CD4-positive, alpha-beta T cell treated with Interleukin-4 for 1 hour (primary cell): ENCODE measurements at regions not wholly inside any gene's neighbourhood (a gene's known extent, or its start where the extent isn't known, plus 50 kb on each side); places are given as distances from the start of the nearest gene placed in this dataset.

Source experiments
- DNase-seq, 2 donors: peaks; one replicate each; pipeline ENCODE4 v3.0.0-alpha.2; 2020 to 2022

- no peak for DNase-seq
Observed at GRCh38 chr5:63310644-63311043, 651.6 kb downstream of the HTR1A start.

- DNase-seq = no peak
Observed at GRCh38 chr5:63306909-63307308, 655.3 kb downstream of the HTR1A start.

GRCh38 chr5:63293317-63293716 lies 668.9 kb downstream of the HTR1A start:
- DNase-seq = no peak

- no peak for DNase-seq
Observed at GRCh38 chr5:63286724-63287123, 675.5 kb downstream of the HTR1A start.

DNA sequence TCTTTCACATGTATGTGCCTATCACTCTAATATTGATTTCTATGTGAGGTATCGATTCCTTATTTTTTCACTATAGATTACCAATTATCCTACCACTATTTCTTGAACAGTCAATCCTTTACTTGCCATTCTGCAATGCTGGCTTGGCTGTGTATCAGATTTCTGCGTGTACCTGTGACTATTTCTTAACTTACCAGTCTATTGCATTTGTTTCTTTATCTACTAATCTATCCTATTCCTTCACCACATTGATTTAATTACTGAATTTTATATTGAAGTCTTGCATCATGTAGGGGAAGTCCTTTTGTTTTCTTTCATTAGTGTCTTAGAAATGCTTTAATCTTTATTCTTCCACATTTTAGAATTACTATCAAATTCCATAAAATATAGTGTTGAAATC lies 684.8 kb downstream of the LRRC70 start:
- DNase-seq = no peak

DNA sequence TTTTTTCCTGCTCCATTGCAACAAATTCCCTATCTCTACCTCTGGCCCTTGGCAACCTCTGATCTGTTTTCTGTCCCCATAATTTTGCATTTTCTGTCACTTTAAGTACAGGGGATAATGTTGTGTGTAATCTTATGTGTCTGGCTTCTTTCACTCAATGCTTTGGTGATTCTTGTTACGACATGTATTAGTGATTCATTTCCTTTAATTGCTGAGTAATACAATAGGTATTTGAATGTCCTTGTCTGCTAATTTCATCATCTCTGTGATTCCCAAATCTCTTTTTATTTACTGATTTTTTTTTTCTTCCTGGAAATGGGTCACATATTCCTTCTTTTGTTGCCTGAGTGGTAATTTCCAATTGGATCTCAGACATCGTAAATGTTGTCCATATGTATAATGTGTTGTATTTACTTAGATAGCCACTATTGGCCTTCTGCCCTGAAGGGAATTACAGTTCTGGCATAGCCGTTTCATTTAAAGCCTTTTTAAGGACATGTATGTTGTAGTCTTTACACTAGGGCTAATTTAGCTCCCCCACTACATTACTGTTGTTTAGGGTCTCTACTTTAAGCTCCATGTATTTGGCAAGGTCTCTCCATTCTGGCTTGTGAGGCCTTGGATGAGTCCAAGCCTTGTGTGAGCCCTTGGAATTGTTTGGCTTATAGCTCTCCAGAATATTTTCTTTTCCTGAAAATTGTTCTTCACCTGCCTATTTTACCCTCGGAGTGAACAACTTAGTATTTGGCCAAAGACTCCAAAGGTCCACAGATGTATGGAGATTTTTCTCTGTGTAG lies 683.8 kb downstream of the LRRC70 start:
- no peak for DNase-seq

DNA sequence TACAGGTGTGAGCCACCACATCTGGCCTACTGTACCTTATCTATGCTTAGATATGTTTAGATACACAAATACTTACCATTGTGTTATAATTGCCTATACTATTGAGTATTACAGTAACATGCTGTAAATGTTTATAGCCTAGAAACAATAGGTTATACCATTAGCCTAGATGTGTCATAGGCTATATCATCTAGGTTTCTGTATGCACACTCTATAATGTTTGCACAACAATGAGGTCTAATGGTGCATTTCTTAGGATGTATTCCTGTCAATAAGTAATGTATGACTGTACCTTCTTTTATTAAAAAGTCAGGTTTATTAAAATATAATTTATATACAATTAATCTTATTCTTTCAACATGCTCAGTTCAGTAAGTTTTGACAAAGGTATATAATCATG lies 683.1 kb downstream of the LRRC70 start:
- no peak for DNase-seq

DNA sequence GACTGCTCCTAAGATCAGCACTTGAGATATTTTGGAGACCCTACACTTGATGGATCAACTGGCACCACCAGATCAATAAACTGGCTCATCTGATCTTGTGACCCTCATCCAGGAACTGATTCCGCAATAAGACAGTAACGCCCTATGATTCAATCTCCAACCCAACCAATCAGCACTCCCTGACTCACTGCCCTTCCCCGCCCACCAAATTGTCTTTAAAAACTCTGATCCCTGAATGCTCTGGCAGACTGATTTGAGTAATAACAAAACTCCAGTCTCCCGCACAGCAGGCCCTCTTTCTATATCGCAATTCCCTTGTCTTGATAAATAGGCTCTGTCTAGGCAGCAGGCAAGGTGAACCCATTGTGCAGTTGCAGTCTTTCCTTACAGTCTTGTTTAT lies 677.0 kb downstream of the LRRC70 start:
- DNase-seq = no peak

GRCh38 chr5:63250939-63251338 lies 672.3 kb downstream of the LRRC70 start:
- DNase-seq = no peak

GRCh38 chr5:63249960-63250359 lies 671.3 kb downstream of the LRRC70 start:
- DNase-seq = no peak

DNA sequence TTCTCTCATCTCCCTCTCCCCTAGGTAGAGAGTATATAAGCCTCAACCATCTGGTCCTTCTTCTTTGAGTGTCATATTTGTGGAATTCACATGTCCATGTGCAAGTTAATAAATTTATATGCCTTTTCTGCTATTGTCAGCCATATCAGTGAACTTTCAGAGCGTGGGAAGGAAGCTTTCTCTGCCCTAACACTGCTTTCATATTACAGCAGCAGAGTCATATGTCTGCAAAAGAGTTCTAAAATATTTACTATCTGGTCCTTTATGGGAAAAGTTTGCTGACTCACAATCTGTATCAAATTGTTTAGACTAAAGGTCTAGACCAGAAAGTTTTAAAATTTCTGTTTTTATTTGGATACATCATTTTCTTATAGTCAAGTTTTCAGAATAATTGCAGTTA lies 669.0 kb downstream of the LRRC70 start:
- no peak for DNase-seq

- no peak for DNase-seq
Observed at GRCh38 chr5:63245271-63245670, 666.7 kb downstream of the LRRC70 start.

DNA sequence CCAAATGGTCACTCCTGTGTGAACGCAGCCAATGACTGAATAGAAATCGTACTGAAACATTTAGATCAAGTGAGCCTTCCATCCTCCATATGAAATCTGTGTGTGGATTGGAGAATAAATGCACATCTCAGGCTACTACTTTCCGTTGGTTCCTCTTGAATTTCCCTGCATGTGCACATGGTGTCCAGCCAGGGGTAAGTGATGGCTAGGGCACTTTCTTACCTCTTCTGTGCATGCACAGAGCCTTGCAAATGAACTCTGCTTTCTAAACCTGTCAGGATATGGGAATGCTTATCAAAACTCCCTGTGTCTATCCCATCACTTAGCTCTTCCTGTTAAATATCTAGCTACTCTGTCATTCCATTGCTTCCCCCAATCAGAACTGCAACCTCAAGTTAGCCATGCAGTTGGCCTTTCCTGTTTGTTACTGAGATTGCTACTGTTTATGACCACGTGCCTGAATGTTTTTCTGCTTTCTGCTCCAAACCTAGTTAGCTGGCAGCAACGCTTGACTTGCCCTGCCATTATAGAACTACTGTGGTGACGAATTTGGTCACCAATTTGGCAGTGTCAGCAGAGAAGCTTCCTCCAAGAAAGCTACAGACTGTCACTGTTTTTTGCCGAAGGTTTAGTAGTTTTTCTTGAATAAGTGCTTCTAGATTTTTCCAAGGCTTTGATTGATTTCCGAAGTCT lies 661.6 kb downstream of the LRRC70 start:
- no peak for DNase-seq

DNA sequence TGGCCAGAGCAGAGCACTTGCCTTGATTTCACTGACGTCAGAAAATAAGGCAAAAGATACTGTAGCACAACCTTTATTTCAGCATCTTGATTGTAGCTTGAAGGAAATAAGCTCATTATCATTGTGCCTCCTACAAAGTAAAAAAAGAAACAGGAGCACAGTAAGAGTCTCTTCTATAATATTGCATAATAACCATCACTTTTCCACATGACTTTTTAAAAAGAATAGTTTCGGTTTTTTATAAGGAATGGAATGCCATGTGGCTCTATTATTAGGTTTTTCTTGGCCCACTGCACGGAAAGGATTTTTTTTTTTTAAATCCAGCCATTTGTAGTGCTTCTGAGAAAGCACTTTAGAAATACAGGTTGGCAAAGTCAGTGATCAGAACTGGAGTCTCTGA lies 655.3 kb downstream of the LRRC70 start:
- DNase-seq = no peak

- DNase-seq = no peak
Observed at GRCh38 chr5:63233361-63233760, 654.7 kb downstream of the LRRC70 start.

GRCh38 chr5:63230754-63231153 lies 652.1 kb downstream of the LRRC70 start:
- no peak for DNase-seq

DNA sequence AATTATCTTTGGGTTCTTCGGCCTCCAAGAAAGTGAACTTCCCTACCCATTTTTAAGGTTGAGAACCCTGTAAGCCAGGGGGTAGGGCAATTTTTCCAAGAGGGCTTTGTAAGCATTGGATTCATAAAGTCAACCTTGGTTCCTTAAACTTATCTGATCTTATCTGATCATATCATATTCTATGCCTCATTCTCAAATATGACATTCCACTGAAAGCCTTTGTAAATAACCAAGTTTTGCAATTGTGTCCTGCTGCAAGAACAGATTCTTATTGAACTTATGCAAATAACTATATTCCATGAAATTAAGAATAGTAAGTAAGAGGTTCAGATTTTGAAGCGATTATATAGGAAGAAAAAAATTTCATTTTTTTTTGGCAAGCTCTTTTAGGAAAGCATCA lies 649.5 kb downstream of the LRRC70 start:
- DNase-seq = no peak

DNA sequence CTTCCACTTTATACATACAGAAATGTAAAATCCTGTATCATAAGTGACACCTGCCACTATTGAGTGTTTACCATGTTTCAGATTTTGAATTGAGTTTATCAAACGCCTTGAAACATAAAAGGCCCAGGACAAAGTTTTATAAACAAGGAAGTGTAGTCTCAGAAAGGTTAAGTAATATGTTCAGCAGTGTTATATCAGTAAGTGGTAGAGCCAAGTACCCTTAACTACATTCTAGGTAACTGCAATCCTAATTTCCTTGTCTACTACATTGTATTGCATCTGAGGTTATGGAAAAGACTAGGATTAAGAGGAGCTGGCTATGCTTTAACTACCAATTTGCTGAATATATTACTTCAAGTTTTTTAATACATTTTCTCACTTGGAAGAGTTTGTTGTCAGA lies 641.6 kb downstream of the LRRC70 start:
- no peak for DNase-seq

- no peak for DNase-seq
Observed at GRCh38 chr5:63217422-63217821, 638.8 kb downstream of the LRRC70 start.

DNA sequence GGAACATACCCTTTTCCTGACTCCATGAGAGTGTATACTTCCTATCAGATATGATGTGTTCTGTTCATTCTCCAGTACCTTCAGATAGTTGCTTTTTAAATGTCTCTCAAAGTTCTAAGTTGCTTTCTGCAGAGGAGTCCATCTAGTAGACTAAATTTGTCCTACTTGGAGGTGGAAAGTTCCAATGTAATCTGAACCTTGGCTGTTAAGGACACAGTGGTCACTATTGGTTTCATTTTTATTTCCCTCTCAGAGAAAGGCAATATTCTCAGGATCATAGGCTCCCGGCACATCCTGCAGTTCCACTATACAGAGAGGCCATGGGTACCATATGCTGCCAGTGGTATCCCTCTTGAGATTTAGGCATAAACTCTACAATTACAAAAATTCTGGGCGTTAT lies 634.6 kb downstream of the LRRC70 start:
- no peak for DNase-seq

- DNase-seq = no peak
Observed at GRCh38 chr5:63211448-63212132, 633.0 kb downstream of the LRRC70 start.

DNA sequence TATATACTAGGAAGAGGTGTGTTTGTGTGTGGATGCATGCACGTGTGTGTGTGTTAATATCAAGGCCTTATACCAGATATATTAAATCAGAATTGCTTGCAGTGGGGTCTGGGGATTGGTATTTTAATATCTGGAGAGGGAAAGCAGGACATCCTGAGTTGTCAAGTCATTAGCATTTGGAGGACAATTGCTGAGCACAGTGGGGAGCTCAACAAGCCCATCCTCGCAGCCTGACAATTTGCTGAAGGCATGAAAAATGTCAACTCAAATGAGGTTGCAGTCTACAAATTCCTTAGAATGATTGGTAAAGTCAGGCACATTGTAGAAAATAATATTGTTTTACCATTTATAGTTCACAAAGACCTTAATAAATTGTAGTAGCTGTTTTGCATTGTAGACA lies 627.4 kb downstream of the LRRC70 start:
- DNase-seq = no peak

DNA sequence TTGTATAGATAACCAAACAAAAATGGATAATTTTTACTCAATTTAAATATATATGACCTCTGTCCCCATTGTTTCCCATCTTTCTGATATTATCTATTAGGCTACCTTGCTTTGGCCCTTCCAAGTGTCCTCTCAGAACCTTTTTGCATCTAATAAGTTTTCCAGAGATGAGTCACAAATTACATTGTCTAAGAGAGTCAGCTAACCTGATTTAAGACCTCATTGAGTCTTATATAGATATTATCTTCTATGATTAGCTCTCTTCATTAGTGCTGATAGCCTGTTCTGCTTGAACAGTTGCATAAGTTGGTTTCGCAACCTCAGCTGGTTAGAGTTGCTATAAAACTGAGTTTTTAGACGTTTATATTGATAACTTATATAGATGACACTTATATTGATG lies 623.1 kb downstream of the LRRC70 start:
- no peak for DNase-seq

DNA sequence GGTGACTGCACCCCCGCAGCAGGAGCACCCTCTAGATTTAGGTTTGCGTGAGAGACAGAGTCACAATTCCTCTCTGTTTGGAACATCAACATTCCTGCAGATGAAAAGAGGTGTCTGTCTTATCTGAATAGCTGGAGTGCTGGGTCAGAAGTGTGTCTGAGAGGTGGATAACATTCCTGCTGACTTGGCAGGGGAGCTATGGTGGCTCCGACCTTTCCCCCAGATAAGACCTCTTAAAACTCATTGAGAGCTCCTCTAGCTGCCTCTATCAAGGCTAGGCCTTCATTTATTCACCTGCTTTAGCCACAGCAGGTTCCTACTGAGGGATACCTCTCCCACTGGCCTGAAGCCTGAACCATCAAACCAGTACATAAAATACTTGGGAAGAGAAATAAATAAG lies 615.5 kb downstream of the LRRC70 start:
- DNase-seq = no peak
